Trophoblast cell (in vitro differentiated cells and primary cell): ENCODE measurements at regions not wholly inside any gene's neighbourhood (a gene's known extent, or its start where the extent isn't known, plus 50 kb on each side); places are given as distances from the start of the nearest gene placed in this dataset.
"Not testable (repeated sequence)": the region's sequence is repeated elsewhere in the genome, so short reads cannot be mapped to it uniquely, and the experiment has no call there.

Experiments used
- DNase-seq, 2 donors: peaks; one replicate each; pipeline ENCODE4 v3.0.0-alpha.2; 2016
- H2AFZ ChIP-seq: 2 replicates; pipeline ENCODE4 v1.6.1; 2013; ENCODE audit warnings: low read length, moderate library complexity, mild to moderate bottlenecking; ENCODE audit not compliant: insufficient read depth, poor library complexity
- H2AK5ac ChIP-seq: 2 replicates; pipeline ENCODE4 v1.6.1; 2013; ENCODE audit warnings: mild to moderate bottlenecking, low read length
- H2BK120ac ChIP-seq: 2 replicates; pipeline ENCODE4 v1.6.1; 2013; ENCODE audit warnings: low read length, mild to moderate bottlenecking, moderate library complexity; ENCODE audit not compliant: insufficient read depth, poor library complexity
- H2BK12ac ChIP-seq: 2 replicates; pipeline ENCODE4 v1.6.1; 2013; ENCODE audit warnings: mild to moderate bottlenecking, low read length, moderate library complexity
- H2BK5ac ChIP-seq: 2 replicates; pipeline ENCODE4 v1.6.1; 2013; ENCODE audit warnings: low read length, low read depth, moderate library complexity, mild to moderate bottlenecking; ENCODE audit not compliant: poor library complexity
- H3K14ac ChIP-seq: 2 replicates; pipeline ENCODE4 v1.6.1; 2013; ENCODE audit warnings: mild to moderate bottlenecking, low read length
- H3K18ac ChIP-seq: 2 replicates; pipeline ENCODE4 v1.6.1; 2013; ENCODE audit warnings: mild to moderate bottlenecking, low read length
- H3K23ac ChIP-seq: 2 replicates; pipeline ENCODE4 v1.6.1; 2013; ENCODE audit warnings: low read length
- H3K27ac ChIP-seq: 2 replicates; pipeline ENCODE4 v1.5.1; 2013; ENCODE audit warnings: low read depth, mild to moderate bottlenecking, inconsistent platforms, low read length, moderate library complexity
- H3K27me3 ChIP-seq: 2 replicates; pipeline ENCODE4 v1.6.1; 2013; ENCODE audit warnings: inconsistent platforms, mild to moderate bottlenecking, low read length, moderate library complexity; ENCODE audit not compliant: insufficient read depth
- H3K36me3 ChIP-seq, 2 experiments: 1 replicate in 1 of 2; 2 replicates in 1 of 2; pipeline ENCODE4 v1.6.1; 2013; ENCODE audit warnings: low read length in 2 of 2, mild to moderate bottlenecking in 2 of 2, moderate library complexity in 1 of 2; ENCODE audit not compliant: insufficient read depth in 2 of 2, control insufficient read depth in 1 of 2
- H3K4ac ChIP-seq: 2 replicates; pipeline ENCODE4 v1.6.1; 2013; ENCODE audit warnings: low read depth, mild to moderate bottlenecking, low read length, moderate library complexity
- H3K4me1 ChIP-seq, 2 experiments: 1 replicate in 1 of 2; 2 replicates in 1 of 2; pipeline ENCODE4 v1.6.1; 2013; ENCODE audit warnings: low read length in 2 of 2, mild to moderate bottlenecking in 2 of 2, moderate library complexity in 1 of 2; ENCODE audit not compliant: insufficient read depth in 2 of 2, control insufficient read depth in 1 of 2
- H3K4me2 ChIP-seq: 2 replicates; pipeline ENCODE4 v1.6.1; 2013; ENCODE audit warnings: inconsistent platforms, mild to moderate bottlenecking, low read length, moderate library complexity
- H3K4me3 ChIP-seq: 2 replicates; pipeline ENCODE4 v1.5.1; 2013; ENCODE audit warnings: mild to moderate bottlenecking, low read depth, low read length, inconsistent platforms
- H3K79me1 ChIP-seq: one replicate; pipeline ENCODE4 v1.6.1; 2013; ENCODE audit warnings: low read length
- H3K79me2 ChIP-seq: 2 replicates; pipeline ENCODE4 v1.6.1; 2013; ENCODE audit warnings: low read length, mild to moderate bottlenecking; ENCODE audit not compliant: control insufficient read depth, insufficient read depth, poor library complexity
- H3K9ac ChIP-seq: 2 replicates; pipeline ENCODE4 v1.6.1; 2013; ENCODE audit warnings: mild to moderate bottlenecking, low read length
- H3K9me3 ChIP-seq: 2 replicates; pipeline ENCODE4 v1.6.1; 2013; ENCODE audit warnings: low read depth, mild to moderate bottlenecking, control low read depth, inconsistent platforms, low read length; ENCODE audit not compliant: insufficient read depth
- H4K12ac ChIP-seq: 2 replicates; pipeline ENCODE4 v1.6.1; 2013; ENCODE audit warnings: low read depth, mild to moderate bottlenecking, low read length, moderate library complexity
- H4K8ac ChIP-seq: 2 replicates; pipeline ENCODE4 v1.6.1; 2013; ENCODE audit warnings: low read depth, mild to moderate bottlenecking, low read length, moderate library complexity
- H4K91ac ChIP-seq: one replicate; pipeline ENCODE4 v1.6.1; 2013; ENCODE audit warnings: low read depth, mild to moderate bottlenecking, low read length, moderate library complexity
- WGBS: extraction: QIAGEN DNeasy Blood & Tissue Kit; methylation state at CpG from one replicate; pipeline ENCODE4 v1.1.7; 2013; ENCODE audit warnings: missing lambda C conversion rate; ENCODE audit not compliant: insufficient read length, insufficient coverage; ENCODE audit errors: extremely low coverage; 5-methylcytosine and 5-hydroxymethylcytosine counted together

- not testable (repeated sequence) for H3K18ac ChIP-seq, H2AFZ ChIP-seq, H3K23ac ChIP-seq, H4K91ac ChIP-seq, H2AK5ac ChIP-seq, H3K4me1 ChIP-seq, H3K4ac ChIP-seq, H3K4me3 ChIP-seq, DNase-seq, H2BK5ac ChIP-seq, H3K4me2 ChIP-seq, H3K36me3 ChIP-seq, H3K27me3 ChIP-seq, H3K79me1 ChIP-seq, H3K27ac ChIP-seq, H2BK12ac ChIP-seq, H4K8ac ChIP-seq, H3K79me2 ChIP-seq, H3K9ac ChIP-seq, H3K14ac ChIP-seq, H2BK120ac ChIP-seq, H4K12ac ChIP-seq, H3K9me3 ChIP-seq
- WGBS, result no CpG with 5 or more reads among the region's 7 CpGs
These were observed 120.8 kb upstream of the TRIM24 start for GRCh38 chr7:138339229-138339628.

GRCh38 chr7:138342990-138343389 is 117.1 kb upstream of the TRIM24 start:
- Histone ChIP-seq H3K27me3 (no peaks in the 10 kb centered on the region), H3K4me1 (no peaks in the 10 kb centered on the region), H2AFZ (no peak overlapping the region), H2AK5ac (no peak overlapping the region), H3K18ac (no peak overlapping the region), H3K9me3 (peaks cover 18% of the 10 kb centered on the region), H4K91ac (no peak overlapping the region), H2BK120ac (no peak overlapping the region), H2BK5ac (no peak overlapping the region), H3K23ac (no peak overlapping the region), H3K14ac (no peak overlapping the region), H3K27ac (no peak overlapping the region), H4K12ac (no peak overlapping the region), H3K4ac (no peak overlapping the region), H3K9ac (no peak overlapping the region), H4K8ac (no peak overlapping the region), H2BK12ac (no peak overlapping the region), H3K4me3 (no peak overlapping the region), H3K36me3 (peaks cover 0 to 3% of the 10 kb centered on the region in 2 experiments), H3K79me2 (no peaks in the 10 kb centered on the region), H3K79me1 (no peaks in the 10 kb centered on the region), H3K4me2 (no peak overlapping the region)
- DNase-seq, result peak in 1 of 2 donors; percentile 38
- WGBS, result no CpG with 5 or more reads among the region's 4 CpGs

GRCh38 chr7:138345567-138345966 is 114.5 kb upstream of the TRIM24 start:
- no peaks in the 10 kb centered on the region for H3K27me3 ChIP-seq
- peaks cover 10% of the 10 kb centered on the region for H3K9me3 ChIP-seq
- WGBS, result no CpG with 5 or more reads among the region's 3 CpGs
- no peak overlapping the region for H3K4ac ChIP-seq
- DNase-seq, result no peak
- no peak overlapping the region for H3K23ac ChIP-seq
- no peak overlapping the region for H3K14ac ChIP-seq
- H3K9ac ChIP-seq, result no peak overlapping the region
- no peak overlapping the region for H2BK12ac ChIP-seq
- no peaks in the 10 kb centered on the region for H3K79me2 ChIP-seq
- no peak overlapping the region for H3K18ac ChIP-seq
- H3K27ac ChIP-seq, result no peak overlapping the region
- H4K91ac ChIP-seq, result no peak overlapping the region
- no peak overlapping the region for H2BK5ac ChIP-seq
- no peak overlapping the region for H2AK5ac ChIP-seq
- no peaks in the 10 kb centered on the region for H3K4me1 ChIP-seq
- H3K36me3 ChIP-seq, result no peaks in the 10 kb centered on the region
- no peaks in the 10 kb centered on the region for H3K79me1 ChIP-seq
- no peak overlapping the region for H4K8ac ChIP-seq
- no peak overlapping the region for H3K4me3 ChIP-seq
- H2BK120ac ChIP-seq, result no peak overlapping the region
- no peak overlapping the region for H2AFZ ChIP-seq
- no peak overlapping the region for H3K4me2 ChIP-seq
- no peak overlapping the region for H4K12ac ChIP-seq

DNA sequence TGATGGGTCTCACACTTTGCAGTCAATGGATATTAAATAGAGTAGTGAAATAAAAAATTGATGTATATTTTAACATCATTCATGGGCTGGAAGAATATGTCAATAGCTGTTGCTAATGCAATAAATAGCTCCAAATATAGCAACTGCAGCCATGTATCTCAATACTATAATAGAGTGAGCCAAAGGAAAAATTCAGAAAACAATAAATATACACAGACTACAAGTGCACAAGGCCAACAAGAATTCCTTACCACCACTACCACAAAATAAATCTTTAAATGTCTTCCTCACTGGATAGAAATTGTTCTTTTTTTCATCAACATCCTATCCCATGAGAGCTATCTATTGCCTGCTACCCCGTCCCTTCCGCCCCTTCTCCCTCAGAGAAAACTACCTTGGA is 113.1 kb upstream of the TRIM24 start:
- H3K9ac ChIP-seq, result no peak overlapping the region
- peaks cover 2% of the 10 kb centered on the region for H3K79me1 ChIP-seq
- H4K8ac ChIP-seq, result no peak overlapping the region
- H3K4me3 ChIP-seq, result no peak overlapping the region
- no peak overlapping the region for H2AFZ ChIP-seq
- H2AK5ac ChIP-seq, result no peak overlapping the region
- H3K4me2 ChIP-seq, result no peak overlapping the region
- H4K12ac ChIP-seq, result no peak overlapping the region
- H3K18ac ChIP-seq, result no peak overlapping the region
- H3K79me2 ChIP-seq, result no peaks in the 10 kb centered on the region
- no peak overlapping the region for H4K91ac ChIP-seq
- DNase-seq, result no peak
- no CpG with 5 or more reads among the region's 2 CpGs for WGBS
- no peak overlapping the region for H3K14ac ChIP-seq
- no peak overlapping the region for H2BK12ac ChIP-seq
- no peaks in the 10 kb centered on the region for H3K4me1 ChIP-seq
- no peak overlapping the region for H3K4ac ChIP-seq
- peaks cover 15% of the 10 kb centered on the region for H3K9me3 ChIP-seq
- no peaks in the 10 kb centered on the region for H3K27me3 ChIP-seq
- H2BK120ac ChIP-seq, result no peak overlapping the region
- no peak overlapping the region for H3K27ac ChIP-seq
- no peak overlapping the region for H3K23ac ChIP-seq
- H3K36me3 ChIP-seq, result peaks cover 0 to 3% of the 10 kb centered on the region in 2 experiments
- no peak overlapping the region for H2BK5ac ChIP-seq
